ENCODE measurements at regions not wholly inside any gene's neighbourhood (a gene's known extent, or its start where the extent isn't known, plus 50 kb on each side); places are given as distances from the start of the nearest gene placed in this dataset.
A peak's percentile ranks its signal among the peaks of the same experiment; 100 is the strongest.

GRCh38 chr18:27899893-27900292 is 277.0 kb downstream of the CDH2 start:
- DNase-seq, result no peak

- DNase-seq, result no peak
Measured at GRCh38 chr18:27894746-27895145, 282.2 kb downstream of the CDH2 start.

GRCh38 chr18:27887711-27888495 is 289.0 kb downstream of the CDH2 start:
- no peak for DNase-seq

GRCh38 chr18:27887287-27887686 is 289.6 kb downstream of the CDH2 start:
- no peak for DNase-seq

- DNase-seq, result no peak
Measured at GRCh38 chr18:27879540-27879939, 297.4 kb downstream of the CDH2 start.

GRCh38 chr18:27871726-27872125 is 305.2 kb downstream of the CDH2 start:
- DNase-seq, result peak; percentile 46

GRCh38 chr18:27869735-27870134 is 307.2 kb downstream of the CDH2 start:
- no peak for DNase-seq

- DNase-seq, result no peak
Measured at GRCh38 chr18:27865431-27865830, 311.5 kb downstream of the CDH2 start.

GRCh38 chr18:27863780-27864430 is 313.0 kb downstream of the CDH2 start:
- no peak for DNase-seq

- DNase-seq, result no peak
Measured at GRCh38 chr18:27862041-27862682, 314.8 kb downstream of the CDH2 start.

GRCh38 chr18:27861539-27861938 is 315.4 kb downstream of the CDH2 start:
- peak; percentile 74 for DNase-seq

GRCh38 chr18:27860701-27861107 is 316.2 kb downstream of the CDH2 start:
- DNase-seq, result no peak

GRCh38 chr18:27860011-27860410 is 316.9 kb downstream of the CDH2 start:
- no peak for DNase-seq

GRCh38 chr18:27856820-27857219 is 320.1 kb downstream of the CDH2 start:
- no peak for DNase-seq

- no peak for DNase-seq
Measured at GRCh38 chr18:27855486-27855885, 321.4 kb downstream of the CDH2 start.

GRCh38 chr18:27854631-27855030 is 322.3 kb downstream of the CDH2 start:
- no peak for DNase-seq

- DNase-seq, result no peak
Measured at GRCh38 chr18:27848336-27848735, 328.6 kb downstream of the CDH2 start.

- peak; percentile 55 for DNase-seq
Measured at GRCh38 chr18:27847412-27847811, 329.5 kb downstream of the CDH2 start.

GRCh38 chr18:27845897-27846296 is 331.0 kb downstream of the CDH2 start:
- DNase-seq, result no peak

GRCh38 chr18:27843783-27844777 is 332.9 kb downstream of the CDH2 start:
- DNase-seq, result no peak

GRCh38 chr18:27839141-27839540 is 337.8 kb downstream of the CDH2 start:
- no peak for DNase-seq

GRCh38 chr18:27838225-27838624 is 338.7 kb downstream of the CDH2 start:
- no peak for DNase-seq

GRCh38 chr18:27826101-27826500 is 350.8 kb downstream of the CDH2 start:
- DNase-seq, result no peak
